ENCODE measurements at regions not wholly inside any gene's neighbourhood (a gene's known extent, or its start where the extent isn't known, plus 50 kb on each side); places are given as distances from the start of the nearest gene placed in this dataset.

GRCh38 chr6:167710363-167710920 lies 116.3 kb upstream of the AFDN start:
- no peak for DNase-seq (ENCODE audit: low read depth)
- no peak overlapping the region for H3K4me3 ChIP-seq (ENCODE audit: low read depth, low read length)
- TF ChIP-seq CTCF (IDR thresholded peaks at IDR 0.05; ENCODE audit: insufficient read depth, low read depth, low read length), result no peak

GRCh38 chr6:167711211-167711610 lies 115.5 kb upstream of the AFDN start:
- TF ChIP-seq CTCF (IDR thresholded peaks at IDR 0.05; ENCODE audit: insufficient read depth, low read depth, low read length), result no peak
- DNase-seq (ENCODE audit: low read depth), result no peak
- no peak overlapping the region for H3K4me3 ChIP-seq (ENCODE audit: low read depth, low read length)

- TF ChIP-seq CTCF (IDR thresholded peaks at IDR 0.05; ENCODE audit: insufficient read depth, low read depth, low read length), result no peak
- no peak overlapping the region for H3K4me3 ChIP-seq (ENCODE audit: low read depth, low read length)
Measured at GRCh38 chr6:167711768-167712730, 114.7 kb upstream of the AFDN start.

GRCh38 chr6:167712731-167713475 lies 113.8 kb upstream of the AFDN start:
- no peak for DNase-seq (ENCODE audit: low read depth)
- H3K4me3 ChIP-seq (ENCODE audit: low read depth, low read length), result no peak overlapping the region

More at GRCh38 chr6:167711768-167712730, 114.7 kb upstream of the AFDN start:
- no peak for DNase-seq (ENCODE audit: low read depth)

GRCh38 chr6:167714152-167714551 lies 112.6 kb upstream of the AFDN start:
- TF ChIP-seq CTCF (IDR thresholded peaks at IDR 0.05; ENCODE audit: insufficient read depth, low read depth, low read length), result no peak
- no peak for DNase-seq (ENCODE audit: low read depth)
- H3K4me3 ChIP-seq (ENCODE audit: low read depth, low read length), result no peak overlapping the region

More at GRCh38 chr6:167712731-167713475, 113.8 kb upstream of the AFDN start:
- TF ChIP-seq CTCF (IDR thresholded peaks at IDR 0.05; ENCODE audit: insufficient read depth, low read depth, low read length), result no peak

GRCh38 chr6:167717455-167717854 lies 109.3 kb upstream of the AFDN start:
- no peak for DNase-seq (ENCODE audit: low read depth)
- H3K4me3 ChIP-seq (ENCODE audit: low read depth, low read length), result no peak overlapping the region
- no peak for TF ChIP-seq CTCF (IDR thresholded peaks at IDR 0.05; ENCODE audit: insufficient read depth, low read depth, low read length)
